ENCODE measurements at regions not wholly inside any gene's neighbourhood (a gene's known extent, or its start where the extent isn't known, plus 50 kb on each side); places are given as distances from the start of the nearest gene placed in this dataset.

DNA sequence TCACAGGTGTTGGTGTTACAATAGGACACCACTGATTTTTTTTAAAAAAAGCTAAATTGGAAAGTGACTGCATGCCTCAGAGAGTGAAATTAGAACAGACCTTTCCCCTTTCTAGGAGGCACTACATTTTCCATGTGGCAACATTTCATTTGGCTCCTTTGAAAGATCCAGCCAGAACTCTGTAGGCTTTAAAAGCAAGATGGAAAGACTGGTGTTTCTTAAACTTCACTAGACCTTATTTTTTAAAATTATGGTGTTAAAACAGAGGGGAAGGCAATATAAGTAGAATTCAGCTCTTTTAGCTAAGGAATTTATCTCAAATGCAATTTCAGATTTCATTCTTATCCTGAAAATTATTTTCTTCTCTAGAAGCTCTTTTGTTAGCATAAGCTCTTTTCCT lies 317.6 kb upstream of the TGFBR2 start:
- TF ChIP-seq FOXP2 (optimal IDR thresholded peaks at IDR 0.05; ENCODE audit: control extremely low read depth, extremely low read length, insufficient read depth), result no peak
- Histone ChIP-seq H3K9me3 (ENCODE audit: low read depth, low read length) (no peaks in the 10 kb centered on the region), H3K36me3 (ENCODE audit: insufficient read depth, low read length) (no peaks in the 10 kb centered on the region), H3K9ac (ENCODE audit: insufficient read length) (no peak overlapping the region), H3K4me3 (no peak overlapping the region), H3K27ac (no peak overlapping the region)
- no peak for DNase-seq (ENCODE audit: low read depth, low spot score)

GRCh38 chr3:30289324-30289723 lies 317.1 kb upstream of the TGFBR2 start:
- no peak for DNase-seq (ENCODE audit: low read depth, low spot score)
- TF ChIP-seq FOXP2 (optimal IDR thresholded peaks at IDR 0.05; ENCODE audit: control extremely low read depth, extremely low read length, insufficient read depth) (no peak), EZH2 (IDR thresholded peaks at IDR 0.05) (no peak), POLR2AphosphoS5 (IDR thresholded peaks at IDR 0.05; ENCODE audit: borderline replicate concordance, low read depth, low read length) (no peak)
- no peaks in the 10 kb centered on the region for H3K9me3 ChIP-seq (ENCODE audit: low read depth, low read length)
- no peaks in the 10 kb centered on the region for H3K36me3 ChIP-seq (ENCODE audit: insufficient read depth, low read length)
- no peak overlapping the region for H3K4me3 ChIP-seq
- no peak overlapping the region for H3K9ac ChIP-seq (ENCODE audit: insufficient read length)
- no peak overlapping the region for H3K27ac ChIP-seq

GRCh38 chr3:30289766-30290165 lies 316.6 kb upstream of the TGFBR2 start:
- no peak for DNase-seq (ENCODE audit: low read depth, low spot score)
- Histone ChIP-seq H3K9ac (ENCODE audit: insufficient read length) (no peak overlapping the region), H3K4me3 (no peak overlapping the region), H3K9me3 (ENCODE audit: low read depth, low read length) (no peaks in the 10 kb centered on the region), H3K27ac (no peak overlapping the region), H3K36me3 (ENCODE audit: insufficient read depth, low read length) (no peaks in the 10 kb centered on the region)
- TF ChIP-seq FOXP2 (optimal IDR thresholded peaks at IDR 0.05; ENCODE audit: control extremely low read depth, extremely low read length, insufficient read depth) (no peak), POLR2AphosphoS5 (IDR thresholded peaks at IDR 0.05; ENCODE audit: borderline replicate concordance, low read depth, low read length) (no peak), EZH2 (IDR thresholded peaks at IDR 0.05) (no peak)

DNA sequence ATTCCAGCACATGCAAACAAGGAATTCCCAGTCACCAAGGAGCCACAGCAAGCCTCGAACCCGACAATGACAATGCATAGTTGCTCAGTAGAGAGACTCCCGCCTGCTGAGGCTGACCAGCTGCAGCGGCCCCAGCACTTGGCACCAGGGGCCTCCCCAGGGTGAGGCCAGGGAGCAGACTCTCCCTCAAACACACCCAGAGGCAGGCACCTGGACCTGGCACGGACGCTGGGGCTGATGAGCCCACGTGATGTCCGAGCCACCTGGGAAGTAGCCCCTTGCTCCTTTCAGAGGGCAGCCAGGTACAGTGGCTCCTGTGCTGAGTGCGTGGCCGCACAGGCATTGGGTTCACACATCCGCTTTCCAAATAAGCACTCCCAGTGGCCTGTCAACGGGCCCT lies 315.9 kb upstream of the TGFBR2 start:
- Histone ChIP-seq H3K27ac (no peak overlapping the region), H3K9me3 (ENCODE audit: low read depth, low read length) (no peaks in the 10 kb centered on the region), H3K4me3 (no peak overlapping the region)

GRCh38 chr3:30292192-30292893 lies 314.1 kb upstream of the TGFBR2 start:
- TF ChIP-seq EZH2 (IDR thresholded peaks at IDR 0.05), result no peak
- no peak for TF ChIP-seq FOXP2 (optimal IDR thresholded peaks at IDR 0.05; ENCODE audit: control extremely low read depth, extremely low read length, insufficient read depth)
- TF ChIP-seq POLR2AphosphoS5 (IDR thresholded peaks at IDR 0.05; ENCODE audit: borderline replicate concordance, low read depth, low read length), result no peak
- H3K9ac ChIP-seq (ENCODE audit: insufficient read length), result no peak overlapping the region
- H3K36me3 ChIP-seq (ENCODE audit: insufficient read depth, low read length), result no peaks in the 10 kb centered on the region
- no peak overlapping the region for H3K27ac ChIP-seq
- DNase-seq (ENCODE audit: low read depth, low spot score), result no peak
- no peaks in the 10 kb centered on the region for H3K9me3 ChIP-seq (ENCODE audit: low read depth, low read length)
- no peak overlapping the region for H3K4me3 ChIP-seq

More for the DNA sequence above, 315.9 kb upstream of the TGFBR2 start:
- Histone ChIP-seq H3K9ac (ENCODE audit: insufficient read length) (no peak overlapping the region), H3K36me3 (ENCODE audit: insufficient read depth, low read length) (no peaks in the 10 kb centered on the region)
- TF ChIP-seq POLR2AphosphoS5 (IDR thresholded peaks at IDR 0.05; ENCODE audit: borderline replicate concordance, low read depth, low read length) (no peak), FOXP2 (optimal IDR thresholded peaks at IDR 0.05; ENCODE audit: control extremely low read depth, extremely low read length, insufficient read depth) (no peak)
- DNase-seq (ENCODE audit: low read depth, low spot score), result no peak

DNA sequence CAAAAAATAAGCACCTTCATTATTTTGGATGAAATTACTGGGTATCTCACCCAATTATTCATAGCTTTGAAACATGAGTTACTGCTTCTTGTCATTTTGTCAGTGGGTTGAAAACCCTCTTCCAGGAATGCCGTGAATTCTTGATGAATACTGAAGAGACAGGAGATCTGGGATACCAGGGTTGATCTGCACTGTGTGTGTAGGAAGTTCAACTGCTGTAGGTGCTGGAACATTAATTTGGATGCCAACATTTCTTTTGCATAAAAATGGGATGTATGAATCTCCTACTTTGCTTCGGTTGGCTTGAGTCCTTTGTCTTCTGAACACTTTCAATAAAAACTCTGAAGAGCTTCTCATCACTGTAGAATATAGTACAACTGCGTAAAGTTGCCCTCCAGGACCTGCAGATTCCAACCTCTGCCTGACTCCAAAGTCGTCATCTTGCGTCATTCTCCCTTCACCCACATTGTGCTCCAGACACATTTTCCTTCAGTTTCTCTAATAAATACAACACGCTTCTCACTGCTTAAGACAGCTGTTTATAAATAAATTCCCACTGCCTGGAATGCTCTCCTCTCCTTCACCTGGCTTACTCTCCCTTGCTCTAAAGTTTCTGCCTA lies 312.7 kb upstream of the TGFBR2 start:
- TF ChIP-seq EZH2 (IDR thresholded peaks at IDR 0.05) (no peak), POLR2AphosphoS5 (IDR thresholded peaks at IDR 0.05; ENCODE audit: borderline replicate concordance, low read depth, low read length) (no peak), FOXP2 (optimal IDR thresholded peaks at IDR 0.05; ENCODE audit: control extremely low read depth, extremely low read length, insufficient read depth) (no peak)
- no peak overlapping the region for H3K4me3 ChIP-seq
- no peak overlapping the region for H3K27ac ChIP-seq
- no peak overlapping the region for H3K9ac ChIP-seq (ENCODE audit: insufficient read length)
- no peak for DNase-seq (ENCODE audit: low read depth, low spot score)
- no peaks in the 10 kb centered on the region for H3K9me3 ChIP-seq (ENCODE audit: low read depth, low read length)
- no peaks in the 10 kb centered on the region for H3K36me3 ChIP-seq (ENCODE audit: insufficient read depth, low read length)

DNA sequence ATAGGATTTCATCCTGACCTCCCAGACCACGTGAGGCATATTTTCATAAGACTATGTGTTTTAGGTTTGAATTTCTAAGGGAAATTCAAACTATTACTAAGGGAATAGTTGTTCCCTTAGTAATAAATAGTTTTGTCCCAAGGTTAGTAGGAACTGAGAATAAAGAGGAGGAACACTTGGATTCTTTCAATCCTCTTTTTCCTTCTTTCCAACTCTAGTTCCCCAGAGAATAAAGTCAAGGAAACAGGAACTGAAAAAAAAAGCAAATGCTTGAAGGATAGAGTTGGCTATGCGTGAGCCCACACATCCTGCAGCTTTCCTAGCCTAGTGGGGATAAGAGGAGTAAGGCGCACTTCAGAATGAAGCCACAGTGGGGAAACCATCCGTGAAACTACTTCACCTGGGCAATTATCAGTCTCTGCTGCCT lies 312.1 kb upstream of the TGFBR2 start:
- no peak overlapping the region for H3K4me3 ChIP-seq
- H3K9me3 ChIP-seq (ENCODE audit: low read depth, low read length), result no peaks in the 10 kb centered on the region
- no peak overlapping the region for H3K27ac ChIP-seq
- DNase-seq (ENCODE audit: low read depth, low spot score), result no peak
- H3K36me3 ChIP-seq (ENCODE audit: insufficient read depth, low read length), result no peaks in the 10 kb centered on the region
- TF ChIP-seq EZH2 (IDR thresholded peaks at IDR 0.05) (no peak), FOXP2 (optimal IDR thresholded peaks at IDR 0.05; ENCODE audit: control extremely low read depth, extremely low read length, insufficient read depth) (no peak), POLR2AphosphoS5 (IDR thresholded peaks at IDR 0.05; ENCODE audit: borderline replicate concordance, low read depth, low read length) (no peak)
- H3K9ac ChIP-seq (ENCODE audit: insufficient read length), result no peak overlapping the region

DNA sequence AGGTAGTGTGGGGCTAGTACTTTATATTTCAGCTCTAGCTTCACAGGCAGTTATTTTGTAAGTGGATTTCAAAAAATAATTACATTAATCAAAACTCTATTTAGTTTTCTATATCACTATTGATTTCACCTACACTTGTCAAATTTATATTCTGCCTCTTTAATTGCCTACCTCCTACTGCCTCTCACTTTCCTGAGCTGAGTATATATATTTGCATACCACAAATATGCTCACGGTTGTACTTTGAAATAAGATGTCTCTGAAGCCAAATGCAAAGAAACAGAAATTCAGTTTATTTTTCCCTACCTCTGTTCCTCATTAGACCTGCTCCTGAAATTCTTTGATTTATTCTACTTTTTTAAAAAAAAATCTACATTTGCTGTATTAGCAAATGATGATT lies 309.3 kb upstream of the TGFBR2 start:
- TF ChIP-seq FOXP2 (optimal IDR thresholded peaks at IDR 0.05; ENCODE audit: control extremely low read depth, extremely low read length, insufficient read depth), result no peak
- no peak overlapping the region for H3K4me3 ChIP-seq
- H3K9ac ChIP-seq (ENCODE audit: insufficient read length), result no peak overlapping the region
- no peak overlapping the region for H3K27ac ChIP-seq
- DNase-seq (ENCODE audit: low read depth, low spot score), result no peak
- no peaks in the 10 kb centered on the region for H3K36me3 ChIP-seq (ENCODE audit: insufficient read depth, low read length)
- H3K9me3 ChIP-seq (ENCODE audit: low read depth, low read length), result no peaks in the 10 kb centered on the region
